HCT116 (cell line): ENCODE measurements at regions not wholly inside any gene's neighbourhood (a gene's known extent, or its start where the extent isn't known, plus 50 kb on each side); places are given as distances from the start of the nearest gene placed in this dataset.

Experiments
- ATAC-seq: fragments of 200-7000 bp; cut with Tn5 transposase; 2 replicates; pipeline ENCODE4 v1.9.1; 2020; ENCODE audit warnings: mild to moderate bottlenecking, moderate library complexity
- BruUV-seq: library from RNA; stranded (reverse); fragments of 400-500 nt; replicated peaks from 2 replicates; lab custom pipeline; 2021; lab: Mats Ljungman, UMichigan
- CTCF ChIA-PET: fragments of 300-600 bp; sonication (Branson Sonifier 250); formaldehyde crosslinking; loops from one replicate; lab custom pipeline; 2021; ENCODE audit warnings: antibody characterized with exemption; lab: Charles Lee
- POLR2A ChIA-PET: fragments of 300-600, 350-600 bp; sonication (Branson Sonifier 250); formaldehyde crosslinking; loops from one replicate; lab custom pipeline; 2021; ENCODE audit warnings: antibody characterized with exemption; lab: Charles Lee
- RAD21 ChIA-PET, 2 experiments: fragments of 300-600 bp; sonication (Branson Sonifier 250); formaldehyde crosslinking; loops; one replicate each; lab custom pipeline; 2023; ENCODE audit warnings: low total read pairs in 2 of 2; ENCODE audit not compliant: uncharacterized antibody in 2 of 2, unreplicated experiment in 2 of 2, low non-redundant PET in 1 of 2; lab: Charles Lee
- DNase-seq: peaks from one replicate; pipeline ENCODE4 v3.0.0-alpha.2; 2010; ENCODE audit warnings: low read depth, low spot score
- H2AFZ ChIP-seq: fragments of 200-600 bp; shearing (Covaris generic), sonication (generic); 2 replicates; pipeline ENCODE4 v1.6.1; 2017; ENCODE audit warnings: low read depth, mixed run types, mixed read lengths, antibody characterized with exemption, low read length; ENCODE audit not compliant: poor library complexity, severe bottlenecking
- H3K27ac ChIP-seq: 2 replicates; pipeline ENCODE4 v1.5.1; 2012; ENCODE audit warnings: low read depth, low read length
- H3K27me3 ChIP-seq: fragments of 200-600 bp; sonication (generic); 2 replicates; pipeline ENCODE4 v1.6.1; 2016; ENCODE audit warnings: mixed run types, low read length, mixed read lengths; ENCODE audit not compliant: insufficient read depth
- H3K36me3 ChIP-seq, 2 experiments: fragments of 200-500 bp in 1 of 2; fragments of 200-600 bp in 1 of 2; sonication (Bioruptor generic) in 1 of 2; sonication (generic) in 1 of 2; 2 replicates each; pipeline versions ENCODE4 v1.5.1 to v1.6.1; 2014 to 2016; ENCODE audit warnings: low read length in 2 of 2, inconsistent platforms in 1 of 2, mixed read lengths in 1 of 2, mixed run types in 1 of 2; ENCODE audit not compliant: insufficient read depth in 2 of 2, control insufficient read depth in 1 of 2
- H3K4me1 ChIP-seq, 2 experiments: fragments of 200-600 bp in 1 of 2; sonication (generic) in 1 of 2; 2 replicates each; pipeline versions ENCODE4 v1.5.1 to v1.6.1; 2012 to 2017; ENCODE audit warnings: low read length in 2 of 2, inconsistent platforms in 1 of 2, mild to moderate bottlenecking in 1 of 2, mixed read lengths in 1 of 2, mixed run types in 1 of 2, moderate library complexity in 1 of 2; ENCODE audit not compliant: insufficient read depth in 2 of 2, control insufficient read depth in 1 of 2
- H3K4me2 ChIP-seq: fragments of 200-600 bp; sonication (generic); 2 replicates; pipeline ENCODE4 v1.6.1; 2017; ENCODE audit warnings: mixed run types, low read length, mixed read lengths
- H3K4me3 ChIP-seq, 2 experiments: fragments of 200-600 bp in 1 of 2; sonication (generic) in 1 of 2; replicated peaks in 1 of 2; 2 replicates each; pipeline ENCODE4 v1.5.1; 2011 to 2016; ENCODE audit warnings: low read length in 2 of 2, control low read depth in 1 of 2, low read depth in 1 of 2, mild to moderate bottlenecking in 1 of 2, mixed read lengths in 1 of 2, mixed run types in 1 of 2
- H3K79me2 ChIP-seq: fragments of 200-600 bp; sonication (generic); 2 replicates; pipeline ENCODE4 v1.6.1; 2017; ENCODE audit warnings: mild to moderate bottlenecking, mixed run types, low read length, moderate library complexity, mixed read lengths; ENCODE audit not compliant: insufficient read depth
- H3K9ac ChIP-seq: fragments of 200-600 bp; sonication (generic); 2 replicates; pipeline ENCODE4 v1.6.1; 2016; ENCODE audit warnings: low read length, mixed read lengths
- H3K9me2 ChIP-seq: fragments of 200-600 bp; sonication (generic), shearing (Covaris generic); 2 replicates; pipeline ENCODE4 v1.6.1; 2017; ENCODE audit warnings: mixed run types, mild to moderate bottlenecking, moderate library complexity; ENCODE audit not compliant: insufficient read depth
- H3K9me3 ChIP-seq, 2 experiments: fragments of 200-500 bp in 1 of 2; fragments of 200-600 bp in 1 of 2; sonication (Bioruptor generic) in 1 of 2; sonication (generic) in 1 of 2; 2 replicates each; pipeline ENCODE4 v1.6.1; 2014 to 2017; ENCODE audit warnings: low read length in 2 of 2, mixed read lengths in 2 of 2, inconsistent platforms in 1 of 2, low read depth in 1 of 2, mild to moderate bottlenecking in 1 of 2, mixed run types in 1 of 2, moderate library complexity in 1 of 2; ENCODE audit not compliant: control insufficient read depth in 1 of 2, insufficient read depth in 1 of 2
- H4K20me1 ChIP-seq: fragments of 200-600 bp; sonication (generic), shearing (Covaris generic); 2 replicates; pipeline ENCODE4 v1.6.1; 2017; ENCODE audit warnings: mixed run types, mild to moderate bottlenecking, moderate library complexity; ENCODE audit not compliant: insufficient read depth
- CTCF ChIP-seq, 3 experiments: fragments of 200-600 bp in 1 of 3; sonication (generic) in 1 of 3; IDR thresholded peaks in 2 of 3; conservative IDR thresholded peaks in 1 of 3; 2 replicates each; pipeline ENCODE4 v1.5.1; 2012 to 2017; ENCODE audit warnings: low read depth in 2 of 3, low read length in 2 of 3, antibody characterized with exemption in 1 of 3, borderline replicate concordance in 1 of 3, control low read depth in 1 of 3, mild to moderate bottlenecking in 1 of 3, mixed read lengths in 1 of 3, mixed run types in 1 of 3, moderate library complexity in 1 of 3; ENCODE audit not compliant: insufficient read depth in 1 of 3
- EGR1 ChIP-seq: IDR thresholded peaks from 2 replicates; pipeline ENCODE4 v1.6.1; 2012; ENCODE audit warnings: low read depth
- EZH2 ChIP-seq: fragments of 200-600 bp; sonication (generic); IDR thresholded peaks from 2 replicates; pipeline ENCODE4 v1.6.1; 2017; ENCODE audit warnings: antibody characterized with exemption, mixed run types
- EZH2phosphoT487 ChIP-seq: fragments of 200-600 bp; IDR thresholded peaks from 2 replicates; pipeline ENCODE4 v1.6.1; 2018; ENCODE audit warnings: antibody characterized with exemption, borderline replicate concordance
- POLR2A ChIP-seq: IDR thresholded peaks from 2 replicates; pipeline ENCODE4 v1.7.0; 2011; ENCODE audit warnings: borderline replicate concordance; ENCODE audit not compliant: insufficient read depth, insufficient read length; ENCODE audit errors: extremely low read depth
- REST ChIP-seq: IDR thresholded peaks from 2 replicates; pipeline ENCODE4 v1.6.1; 2012; ENCODE audit warnings: low read depth
- SP1 ChIP-seq: IDR thresholded peaks from 2 replicates; pipeline ENCODE4 v1.6.1; 2012; ENCODE audit warnings: low read depth
- YY1 ChIP-seq: IDR thresholded peaks from 2 replicates; pipeline ENCODE4 v1.6.1; 2011; ENCODE audit warnings: low read length, low read depth, moderate library complexity, mild to moderate bottlenecking; ENCODE audit not compliant: insufficient replicate concordance; ENCODE audit errors: extremely low read depth
- intact Hi-C: fragments of 100-400 bp; cut with micrococcal nuclease; formaldehyde crosslinking; loops from 2 replicates; pipeline ENCODE4 v1.10.0; 2022

- intact Hi-C loops: no loop called here
- H3K4me3 ChIP-seq: no peak overlapping the region
- RAD21 ChIA-PET: no interaction called here
- no TSS peak for BruUV-seq
- CTCF ChIA-PET: no interaction called here
- H3K4me2 ChIP-seq: no peak overlapping the region
- no peak overlapping the region for H3K27ac ChIP-seq
- H3K9me2 ChIP-seq: no peaks in the 10 kb centered on the region
- no peaks in the 10 kb centered on the region for H3K36me3 ChIP-seq
- no peaks in the 10 kb centered on the region for H3K4me1 ChIP-seq
- H3K27me3 ChIP-seq: no peaks in the 10 kb centered on the region
- no peak for DNase-seq
- TF ChIP-seq EZH2: no peak
- no peak for TF ChIP-seq EGR1
- no peak for TF ChIP-seq CTCF (IDR thresholded peaks at IDR 0.05 in 2 of 3, conservative IDR thresholded peaks at IDR 0.05 in 1 of 3; ENCODE audit: borderline replicate concordance in 1 of 3, insufficient read depth in 1 of 3, low read depth in 2 of 3, low read length in 2 of 3)
- TF ChIP-seq POLR2A: no peak
- H2AFZ ChIP-seq: no peak overlapping the region
- ATAC-seq: no peak
- no peaks in the 10 kb centered on the region for H4K20me1 ChIP-seq
- no peaks in the 10 kb centered on the region for H3K9me3 ChIP-seq
- H3K79me2 ChIP-seq: no peaks in the 10 kb centered on the region
- H3K9ac ChIP-seq: no peak overlapping the region
- POLR2A ChIA-PET: no interaction called here
Observed at GRCh38 chr12:86379337-86379736, 123.1 kb upstream of the MGAT4C start.

DNA sequence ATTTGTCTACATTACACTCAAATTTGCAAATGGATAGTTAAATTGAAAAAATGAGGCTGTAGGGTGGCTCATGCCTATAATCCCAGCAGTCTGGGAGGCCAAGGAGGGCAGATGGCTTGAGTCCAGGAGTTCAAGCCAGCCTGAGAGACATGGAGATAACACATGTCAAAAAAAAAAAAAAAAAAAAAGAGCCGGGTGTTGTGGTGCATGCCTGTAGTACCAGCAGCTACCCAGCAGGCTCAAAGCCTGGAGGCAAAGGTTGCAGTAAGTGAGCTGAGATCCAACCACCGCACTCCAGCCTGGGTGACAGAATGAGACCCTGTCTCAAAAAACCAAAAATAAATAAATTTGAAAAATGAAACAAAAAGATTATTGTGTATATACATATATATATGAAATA lies 119.9 kb upstream of the MGAT4C start:
- ChIA-PET POLR2A (no interaction called here), RAD21 (no interaction called here), CTCF (no interaction called here)
- no peaks in the 10 kb centered on the region for H3K9me2 ChIP-seq
- H3K79me2 ChIP-seq: no peaks in the 10 kb centered on the region
- H3K4me2 ChIP-seq: no peak overlapping the region
- ATAC-seq (peak; percentile 61; the same call in 1 of the 2 replicates), DNase-seq (peak; percentile 3)
- no peaks in the 10 kb centered on the region for H3K4me1 ChIP-seq
- no peaks in the 10 kb centered on the region for H3K27me3 ChIP-seq
- H4K20me1 ChIP-seq: no peaks in the 10 kb centered on the region
- TF ChIP-seq EZH2phosphoT487 (no peak), YY1 (no peak), SP1 (no peak), REST (no peak), CTCF (IDR thresholded peaks at IDR 0.05 in 2 of 3, conservative IDR thresholded peaks at IDR 0.05 in 1 of 3; ENCODE audit: borderline replicate concordance in 1 of 3, insufficient read depth in 1 of 3, low read depth in 2 of 3, low read length in 2 of 3) (peak in 2 of 3 experiments; percentile 14 to 24; a peak in 1 of 6 replicates)
- no TSS peak for BruUV-seq
- H2AFZ ChIP-seq: no peak overlapping the region
- H3K9me3 ChIP-seq: no peaks in the 10 kb centered on the region
- no peaks in the 10 kb centered on the region for H3K36me3 ChIP-seq
- H3K27ac ChIP-seq: no peak overlapping the region
- intact Hi-C loops: no loop called here
- no peak overlapping the region for H3K4me3 ChIP-seq
- H3K9ac ChIP-seq: no peak overlapping the region
